IPS-20b (cell line): ENCODE measurements at regions not wholly inside any gene's neighbourhood (a gene's known extent, or its start where the extent isn't known, plus 50 kb on each side); places are given as distances from the start of the nearest gene placed in this dataset.

ENCODE experiments used
- H3K27ac ChIP-seq: one replicate; pipeline ENCODE4 v1.5.1; 2013; ENCODE audit warnings: low read length
- H3K27me3 ChIP-seq: 2 replicates; pipeline ENCODE4 v1.6.1; 2013; ENCODE audit warnings: mild to moderate bottlenecking, low read length, inconsistent platforms; ENCODE audit not compliant: insufficient read depth
- H3K36me3 ChIP-seq: 2 replicates; pipeline ENCODE4 v1.6.1; 2013; ENCODE audit warnings: low read depth, mild to moderate bottlenecking, inconsistent platforms, low read length, moderate library complexity; ENCODE audit not compliant: insufficient read depth
- H3K4me1 ChIP-seq: 2 replicates; pipeline ENCODE4 v1.6.1; 2013; ENCODE audit warnings: mild to moderate bottlenecking, control low read depth, inconsistent platforms, low read length, moderate library complexity; ENCODE audit not compliant: insufficient read depth
- H3K4me3 ChIP-seq: 2 replicates; pipeline ENCODE4 v1.5.1; 2013; ENCODE audit warnings: mild to moderate bottlenecking, low read length, inconsistent platforms
- H3K9ac ChIP-seq: 2 replicates; pipeline ENCODE4 v1.6.1; 2013; ENCODE audit warnings: low read depth, mild to moderate bottlenecking, inconsistent platforms, low read length, moderate library complexity
- H3K9me3 ChIP-seq: 2 replicates; pipeline ENCODE4 v1.6.1; 2013; ENCODE audit warnings: mild to moderate bottlenecking, low read depth, low read length, inconsistent platforms; ENCODE audit not compliant: insufficient read depth

- no peaks in the 10 kb centered on the region for H3K36me3 ChIP-seq
- H3K9me3 ChIP-seq, result no peaks in the 10 kb centered on the region
- no peak overlapping the region for H3K9ac ChIP-seq
- H3K4me1 ChIP-seq, result peaks cover 16% of the 10 kb centered on the region
- H3K27ac ChIP-seq, result no peak overlapping the region
- no peak overlapping the region for H3K4me3 ChIP-seq
- H3K27me3 ChIP-seq, result peaks cover 92% of the 10 kb centered on the region
Observed at GRCh38 chr7:128161466-128162125, 79.5 kb upstream of the LEP start.

DNA sequence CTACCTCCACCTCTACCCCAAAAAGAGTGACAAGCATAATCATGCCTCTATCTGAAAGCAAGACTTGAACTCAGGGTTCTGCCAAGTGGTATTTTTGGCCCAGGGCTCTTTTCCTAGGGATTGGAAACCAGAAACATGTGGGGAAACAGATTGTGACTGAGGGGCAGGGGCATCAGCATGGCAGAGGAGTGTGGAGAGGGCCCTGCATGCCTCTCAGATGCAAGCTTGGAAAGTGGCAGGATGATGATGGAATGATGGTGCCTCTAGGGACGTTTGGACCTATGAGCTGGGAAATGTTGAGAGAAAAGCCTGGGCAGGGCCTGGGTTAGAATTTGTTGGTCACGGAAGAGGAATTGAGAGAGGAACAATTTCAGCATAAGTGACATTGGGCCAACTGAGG is 78.4 kb upstream of the LEP start:
- H3K4me3 ChIP-seq, result no peak overlapping the region
- H3K9ac ChIP-seq, result no peak overlapping the region
- H3K4me1 ChIP-seq, result peaks cover 16% of the 10 kb centered on the region
- no peak overlapping the region for H3K27ac ChIP-seq
- H3K9me3 ChIP-seq, result no peaks in the 10 kb centered on the region
- H3K27me3 ChIP-seq, result peaks cover 94% of the 10 kb centered on the region
- no peaks in the 10 kb centered on the region for H3K36me3 ChIP-seq

DNA sequence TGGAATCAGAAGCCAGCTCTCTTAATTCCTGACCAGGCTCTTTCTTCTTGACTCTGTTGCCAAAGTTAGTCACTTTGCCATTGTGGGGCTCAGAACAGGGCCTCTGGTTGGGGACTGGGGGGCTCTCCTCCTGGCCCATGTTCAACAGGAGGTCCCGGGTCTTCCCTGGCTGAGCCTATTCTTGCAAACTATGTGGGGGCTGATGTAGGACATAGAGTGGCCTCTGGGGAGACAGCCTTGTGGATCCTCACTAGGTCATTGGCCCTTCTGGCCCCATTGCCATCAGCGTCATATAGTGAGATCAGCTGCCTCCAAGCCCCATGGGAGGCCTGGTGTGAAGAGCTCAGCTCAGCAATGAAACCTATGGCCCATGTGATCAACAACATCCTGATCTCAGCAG is 77.6 kb upstream of the LEP start:
- Histone ChIP-seq H3K9me3 (no peaks in the 10 kb centered on the region), H3K4me3 (no peak overlapping the region), H3K9ac (no peak overlapping the region), H3K36me3 (no peaks in the 10 kb centered on the region), H3K27ac (no peak overlapping the region), H3K27me3 (peaks cover 94% of the 10 kb centered on the region), H3K4me1 (peaks cover 16% of the 10 kb centered on the region)

DNA sequence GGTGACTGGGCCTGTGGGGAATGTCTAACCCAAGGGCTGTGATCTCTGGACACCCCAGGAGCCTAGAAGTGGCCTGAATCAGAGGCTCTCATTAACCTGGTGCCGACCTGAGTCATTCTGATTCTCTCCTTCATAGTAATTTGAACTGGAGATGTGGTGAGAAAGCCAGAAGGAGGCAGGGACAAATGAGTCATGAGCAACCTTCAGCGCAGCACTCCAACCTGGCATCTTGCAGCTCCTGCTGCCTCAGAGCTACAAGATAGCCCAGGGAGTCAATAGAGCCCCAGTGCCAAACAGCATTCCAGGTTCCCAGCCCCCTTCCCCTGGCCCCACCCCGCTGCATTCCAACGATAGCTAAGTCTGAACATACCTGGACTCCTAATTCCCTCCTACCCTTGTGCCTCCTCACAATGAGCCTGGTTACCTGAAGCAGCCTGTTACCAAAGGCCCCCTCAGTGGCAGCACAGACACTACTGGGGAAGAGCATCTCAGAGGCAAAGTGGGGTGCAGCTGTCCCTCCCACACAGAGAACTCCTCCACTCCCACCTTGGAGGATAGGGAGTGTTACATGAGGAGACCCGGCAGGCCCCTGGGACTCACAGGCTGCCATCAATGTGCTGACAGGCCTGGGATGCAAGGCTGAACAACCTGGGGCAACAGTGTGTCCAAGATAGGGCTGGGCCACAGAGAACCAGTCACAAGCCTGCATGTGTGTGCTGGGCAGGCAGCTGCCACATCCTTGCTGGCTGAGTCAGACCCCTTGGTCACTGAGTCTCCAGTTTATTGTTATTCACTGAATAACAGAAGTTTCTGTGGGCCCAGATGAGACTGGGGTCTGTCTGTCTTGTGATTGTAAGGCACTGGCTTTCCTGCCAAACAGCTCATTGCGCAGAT is 76.8 kb upstream of the LEP start:
- Histone ChIP-seq H3K9ac (no peak overlapping the region), H3K27me3 (peaks cover 97% of the 10 kb centered on the region)

DNA sequence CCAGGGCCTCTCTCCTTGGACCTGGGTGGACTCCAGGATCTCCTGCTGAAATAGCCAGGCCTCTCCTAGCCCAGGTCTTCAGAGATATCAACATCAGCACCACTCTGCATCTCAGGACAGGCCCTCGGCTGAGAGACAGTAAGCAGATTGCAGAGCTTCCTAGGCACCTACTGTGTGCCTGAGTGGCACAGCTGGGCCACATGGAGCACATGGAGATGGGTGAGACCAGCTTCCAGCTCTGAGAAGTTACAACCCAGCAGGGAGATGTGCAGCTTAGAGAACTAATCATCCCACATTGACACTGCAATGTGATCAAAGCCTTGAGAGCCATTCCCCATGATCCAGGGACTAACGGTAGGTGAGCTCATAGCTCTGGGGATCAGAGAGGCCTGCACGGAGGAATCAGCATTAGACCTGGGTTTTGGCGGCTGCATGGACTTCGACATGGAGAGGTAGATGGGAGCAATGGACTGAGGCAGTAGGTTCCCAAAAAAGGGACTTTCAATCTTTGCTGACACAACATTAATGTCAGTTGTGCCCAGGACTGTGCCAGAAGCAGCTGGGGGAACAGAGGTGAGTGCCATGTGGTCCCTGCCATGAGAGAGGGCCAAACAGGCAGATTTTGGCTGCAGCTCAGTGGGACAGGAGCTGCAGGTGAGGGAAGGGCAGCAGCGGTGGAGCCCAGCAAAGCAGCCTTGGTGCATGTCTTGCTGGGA is 76.0 kb upstream of the LEP start:
- H3K4me3 ChIP-seq, result no peak overlapping the region
- peaks cover 20% of the 10 kb centered on the region for H3K4me1 ChIP-seq
- H3K27me3 ChIP-seq, result peaks cover 97% of the 10 kb centered on the region
- H3K36me3 ChIP-seq, result no peaks in the 10 kb centered on the region
- H3K27ac ChIP-seq, result no peak overlapping the region
- no peak overlapping the region for H3K9ac ChIP-seq
- H3K9me3 ChIP-seq, result no peaks in the 10 kb centered on the region

More for the DNA sequence above, 76.8 kb upstream of the LEP start:
- H3K4me1 ChIP-seq, result peaks cover 20% of the 10 kb centered on the region
- H3K36me3 ChIP-seq, result no peaks in the 10 kb centered on the region
- no peaks in the 10 kb centered on the region for H3K9me3 ChIP-seq
- H3K4me3 ChIP-seq, result no peak overlapping the region
- H3K27ac ChIP-seq, result no peak overlapping the region

GRCh38 chr7:128165927-128166420 is 75.1 kb upstream of the LEP start:
- H3K27ac ChIP-seq, result no peak overlapping the region
- no peaks in the 10 kb centered on the region for H3K36me3 ChIP-seq
- peaks cover 98% of the 10 kb centered on the region for H3K27me3 ChIP-seq
- H3K9ac ChIP-seq, result no peak overlapping the region
- H3K4me3 ChIP-seq, result peak overlapping the region; percentile 76; the same call in 1 of the 2 replicates
- H3K9me3 ChIP-seq, result no peaks in the 10 kb centered on the region
- H3K4me1 ChIP-seq, result peaks cover 20% of the 10 kb centered on the region

DNA sequence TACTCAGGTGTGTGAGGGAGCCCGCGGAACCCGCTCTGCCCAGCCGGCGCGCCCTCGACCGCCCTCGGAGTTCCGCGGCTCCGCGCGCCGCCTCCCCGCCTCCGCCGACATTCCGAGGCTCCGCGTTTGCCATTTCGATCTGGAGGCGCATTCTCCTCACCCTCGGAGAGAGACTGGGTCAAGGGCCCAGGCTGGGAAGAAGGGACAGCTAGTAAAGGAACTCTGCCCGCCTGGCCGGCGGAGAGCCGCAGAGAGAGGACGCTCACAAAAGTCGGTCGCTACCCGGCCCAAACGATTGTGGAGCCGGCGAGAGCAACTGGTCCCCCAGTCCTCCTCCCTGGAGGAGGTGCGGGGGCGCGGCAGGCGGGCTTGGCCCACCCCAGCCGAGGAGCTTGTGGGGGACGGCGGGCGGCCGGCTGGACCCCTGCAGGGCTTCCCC is 74.5 kb upstream of the LEP start:
- H3K27me3 ChIP-seq, result peaks cover 98% of the 10 kb centered on the region
- no peaks in the 10 kb centered on the region for H3K36me3 ChIP-seq
- H3K9ac ChIP-seq, result no peak overlapping the region
- peak overlapping the region; percentile 76 for H3K4me3 ChIP-seq
- no peak overlapping the region for H3K27ac ChIP-seq
- H3K4me1 ChIP-seq, result peaks cover 20% of the 10 kb centered on the region
- no peaks in the 10 kb centered on the region for H3K9me3 ChIP-seq

GRCh38 chr7:128167042-128167701 is 73.9 kb upstream of the LEP start:
- Histone ChIP-seq H3K4me1 (peaks cover 20% of the 10 kb centered on the region), H3K4me3 (peak overlapping the region; percentile 76), H3K27ac (no peak overlapping the region), H3K27me3 (peaks cover 98% of the 10 kb centered on the region), H3K36me3 (no peaks in the 10 kb centered on the region), H3K9me3 (no peaks in the 10 kb centered on the region), H3K9ac (no peak overlapping the region)

DNA sequence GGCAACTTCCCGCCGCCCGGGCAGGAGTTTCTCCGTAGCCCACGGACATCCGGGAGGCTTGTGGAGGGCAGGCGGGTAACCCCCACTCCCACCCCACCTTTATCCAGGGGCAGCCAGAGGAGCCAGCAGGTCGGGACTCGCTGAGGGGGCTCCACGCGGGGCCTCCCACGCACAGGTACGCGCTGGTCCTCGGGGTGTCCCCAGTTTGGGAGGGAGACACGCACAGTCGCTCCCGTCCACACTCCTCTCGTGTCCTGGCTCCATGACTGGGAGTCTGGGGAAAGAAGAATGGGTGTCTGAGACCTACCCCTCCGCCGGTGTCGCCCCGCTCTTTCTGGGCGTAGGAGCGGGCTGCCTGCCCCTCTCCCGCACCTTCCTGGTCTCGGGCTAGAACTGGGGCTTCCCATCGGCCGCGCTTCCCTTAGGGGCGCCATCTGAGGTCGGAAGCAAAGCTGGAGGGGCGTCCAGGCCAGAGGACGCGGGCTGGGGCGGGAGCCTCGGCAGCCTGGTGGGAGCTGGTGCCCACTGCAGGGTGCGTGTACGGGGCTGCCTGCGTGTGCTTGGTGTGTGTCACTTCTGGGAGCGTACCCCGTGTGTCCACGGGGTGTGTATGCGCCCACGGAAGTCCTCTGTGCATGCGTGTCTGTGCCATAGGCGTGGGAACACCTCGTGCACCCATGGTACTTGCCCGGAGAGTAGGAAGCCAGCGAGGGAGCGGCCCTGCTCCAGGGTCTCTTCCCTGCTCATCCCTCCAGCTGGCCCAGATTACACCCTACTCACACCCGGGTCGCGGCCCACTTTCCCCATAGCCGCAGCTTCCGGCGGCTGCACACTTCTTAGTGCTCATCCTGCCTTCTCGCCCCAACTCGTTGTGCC is 73.0 kb upstream of the LEP start:
- Histone ChIP-seq H3K9ac (no peak overlapping the region), H3K4me3 (peak overlapping the region; percentile 60), H3K9me3 (no peaks in the 10 kb centered on the region), H3K27me3 (peaks cover 100% of the 10 kb centered on the region), H3K4me1 (peaks cover 20% of the 10 kb centered on the region), H3K36me3 (no peaks in the 10 kb centered on the region), H3K27ac (no peak overlapping the region)

GRCh38 chr7:128168667-128169210 is 72.3 kb upstream of the LEP start:
- Histone ChIP-seq H3K36me3 (no peaks in the 10 kb centered on the region), H3K4me3 (peak overlapping the region; percentile 60), H3K27ac (no peak overlapping the region), H3K4me1 (peaks cover 17% of the 10 kb centered on the region), H3K27me3 (peaks cover 98% of the 10 kb centered on the region), H3K9me3 (no peaks in the 10 kb centered on the region), H3K9ac (no peak overlapping the region)
